PC-9 (cell line): ENCODE measurements at regions not wholly inside any gene's neighbourhood (a gene's known extent, or its start where the extent isn't known, plus 50 kb on each side); places are given as distances from the start of the nearest gene placed in this dataset.

Experiments
- BruUV-seq: library from RNA; stranded (reverse); fragments of 400-500 nt; replicated peaks from 2 replicates; lab custom pipeline; 2021; lab: Mats Ljungman, UMichigan
- CTCF ChIA-PET: fragments of 300-600 bp; sonication (Branson Sonifier 250); formaldehyde crosslinking; loops from one replicate; lab custom pipeline; 2022; ENCODE audit warnings: antibody characterized with exemption; lab: Charles Lee
- POLR2A ChIA-PET: fragments of 300-600 bp; sonication (Branson Sonifier 250); formaldehyde crosslinking; loops from one replicate; lab custom pipeline; 2022; ENCODE audit warnings: antibody characterized with exemption; ENCODE audit not compliant: unreplicated experiment; lab: Charles Lee
- DNase-seq, 2 experiments: peaks; one replicate each; pipeline versions ENCODE4 v3.0.0 to v3.0.0-alpha.2; 2015 to 2022; ENCODE audit warnings: mixed read lengths in 1 of 2
- H2AFZ ChIP-seq: fragments of 200-600 bp; sonication (generic); 2 replicates; pipeline ENCODE4 v1.8.1; 2017; ENCODE audit warnings: antibody characterized with exemption
- H3F3A ChIP-seq: fragments of 200-600 bp; sonication (generic); 2 replicates; pipeline ENCODE4 v1.8.1; 2017; ENCODE audit warnings: antibody characterized with exemption, mild to moderate bottlenecking, low read depth; ENCODE audit not compliant: insufficient read depth
- H3K27ac ChIP-seq: fragments of 200-600 bp; sonication (generic); 2 replicates; pipeline ENCODE4 v1.6.1; 2016; ENCODE audit warnings: mixed run types
- H3K27me3 ChIP-seq: fragments of 200-600 bp; sonication (generic); 2 replicates; pipeline ENCODE4 v1.6.1; 2016; ENCODE audit warnings: low read depth, mixed run types; ENCODE audit not compliant: insufficient read depth
- H3K36me3 ChIP-seq: fragments of 200-600 bp; sonication (generic); 2 replicates; pipeline ENCODE4 v1.6.1; 2016; ENCODE audit warnings: low read depth, mixed run types
- H3K4me1 ChIP-seq: fragments of 200-600 bp; sonication (generic); replicated peaks from 2 replicates; pipeline ENCODE4 v1.6.1; 2016; ENCODE audit warnings: mixed run types; ENCODE audit not compliant: insufficient read depth
- H3K4me2 ChIP-seq: fragments of 200-600 bp; sonication (generic); 2 replicates; pipeline ENCODE4 v1.6.1; 2017; ENCODE audit warnings: mixed run types
- H3K4me3 ChIP-seq: fragments of 200-600 bp; sonication (generic); 2 replicates; pipeline ENCODE4 v1.6.1; 2016; ENCODE audit warnings: mixed run types
- H3K79me2 ChIP-seq: fragments of 200-600 bp; sonication (generic); 2 replicates; pipeline ENCODE4 v1.6.1; 2017; ENCODE audit warnings: low read depth, mixed run types
- H3K9me2 ChIP-seq: fragments of 200-600 bp; sonication (generic); 2 replicates; pipeline ENCODE4 v1.8.1; 2017; ENCODE audit warnings: mild to moderate bottlenecking; ENCODE audit not compliant: insufficient read depth
- H3K9me3 ChIP-seq: fragments of 200-600 bp; sonication (generic); 2 replicates; pipeline ENCODE4 v1.8.1; 2016; ENCODE audit warnings: low read depth; ENCODE audit not compliant: insufficient read depth
- H4K20me1 ChIP-seq: fragments of 200-600 bp; sonication (generic); 2 replicates; pipeline ENCODE4 v1.8.1; 2017; ENCODE audit not compliant: insufficient read depth
- CTCF ChIP-seq: fragments of 200-600 bp; sonication (generic); conservative IDR thresholded peaks from 2 replicates; pipeline ENCODE4 v1.6.1; 2017; ENCODE audit warnings: mixed run types, antibody characterized with exemption, mild to moderate bottlenecking, moderate library complexity
- EZH2 ChIP-seq: fragments of 200-600 bp; sonication (generic); IDR thresholded peaks from 2 replicates; pipeline ENCODE4 v1.8.0; 2017; ENCODE audit warnings: antibody characterized with exemption, low read depth
- intact Hi-C: fragments of 100-400 bp; cut with micrococcal nuclease; formaldehyde crosslinking; loops from one replicate; pipeline ENCODE4 v1.10.0; 2022; ENCODE audit not compliant: unreplicated experiment

- H3K4me1 ChIP-seq = no peaks in the 10 kb centered on the region
- TF ChIP-seq EZH2 (no peak), CTCF (no peak)
- H3K4me2 ChIP-seq = no peak overlapping the region
- no peak for DNase-seq
- no peaks in the 10 kb centered on the region for H3K79me2 ChIP-seq
- H3K9me3 ChIP-seq = no peaks in the 10 kb centered on the region
- no peak overlapping the region for H2AFZ ChIP-seq
- intact Hi-C loops = no loop called here
- no TSS peak for BruUV-seq
- CTCF ChIA-PET = no interaction called here
- no peak overlapping the region for H3K4me3 ChIP-seq
- no peaks in the 10 kb centered on the region for H3K9me2 ChIP-seq
- POLR2A ChIA-PET = no interaction called here
- no peaks in the 10 kb centered on the region for H3K27me3 ChIP-seq
- no peaks in the 10 kb centered on the region for H3F3A ChIP-seq
- no peak overlapping the region for H3K27ac ChIP-seq
- H4K20me1 ChIP-seq = no peaks in the 10 kb centered on the region
- H3K36me3 ChIP-seq = no peaks in the 10 kb centered on the region
Observed at GRCh38 chr4:62960415-62960814, 1448.8 kb downstream of the TECRL start.

- Histone ChIP-seq H3F3A (no peaks in the 10 kb centered on the region), H3K27ac (no peak overlapping the region), H3K36me3 (no peaks in the 10 kb centered on the region), H4K20me1 (no peaks in the 10 kb centered on the region), H3K9me2 (no peaks in the 10 kb centered on the region), H3K4me1 (no peaks in the 10 kb centered on the region), H3K27me3 (no peaks in the 10 kb centered on the region), H3K9me3 (no peaks in the 10 kb centered on the region), H3K4me3 (no peak overlapping the region), H3K4me2 (no peak overlapping the region), H2AFZ (no peak overlapping the region), H3K79me2 (no peaks in the 10 kb centered on the region)
- ChIA-PET CTCF (no interaction called here), POLR2A (no interaction called here)
- no TSS peak for BruUV-seq
- intact Hi-C loops = no loop called here
- no peak for DNase-seq
- TF ChIP-seq EZH2 (no peak), CTCF (no peak)
Observed at GRCh38 chr4:62953752-62954151, 1455.5 kb downstream of the TECRL start.

- POLR2A ChIA-PET = no interaction called here
- Histone ChIP-seq H3K4me1 (no peaks in the 10 kb centered on the region), H3K79me2 (no peaks in the 10 kb centered on the region)
Observed at GRCh38 chr4:62952366-62952765, 1456.9 kb downstream of the TECRL start.

More at GRCh38 chr4:62952366-62952765, 1456.9 kb downstream of the TECRL start:
- Histone ChIP-seq H3K4me2 (no peak overlapping the region), H3F3A (no peaks in the 10 kb centered on the region), H3K27me3 (no peaks in the 10 kb centered on the region), H3K4me3 (no peak overlapping the region), H3K9me2 (no peaks in the 10 kb centered on the region), H3K27ac (no peak overlapping the region), H3K36me3 (no peaks in the 10 kb centered on the region), H4K20me1 (no peaks in the 10 kb centered on the region), H3K9me3 (no peaks in the 10 kb centered on the region), H2AFZ (no peak overlapping the region)
- no peak for DNase-seq
- CTCF ChIA-PET = no interaction called here
- no TSS peak for BruUV-seq
- TF ChIP-seq CTCF (no peak), EZH2 (no peak)
- intact Hi-C loops = no loop called here
